ENCODE measurements at regions not wholly inside any gene's neighbourhood (a gene's known extent, or its start where the extent isn't known, plus 50 kb on each side); places are given as distances from the start of the nearest gene placed in this dataset.
"Not testable (repeated sequence)": the region's sequence is repeated elsewhere in the genome, so short reads cannot be mapped to it uniquely, and the experiment has no call there.

- no peak for DNase-seq
These were observed 102.1 kb upstream of the GPR6 start for GRCh38 chr6:109875973-109876372.

GRCh38 chr6:109877028-109878004 lies 100.8 kb upstream of the GPR6 start:
- no peak for DNase-seq

- not testable (repeated sequence) for DNase-seq
These were observed 100.0 kb upstream of the GPR6 start for GRCh38 chr6:109878005-109878690.

DNA sequence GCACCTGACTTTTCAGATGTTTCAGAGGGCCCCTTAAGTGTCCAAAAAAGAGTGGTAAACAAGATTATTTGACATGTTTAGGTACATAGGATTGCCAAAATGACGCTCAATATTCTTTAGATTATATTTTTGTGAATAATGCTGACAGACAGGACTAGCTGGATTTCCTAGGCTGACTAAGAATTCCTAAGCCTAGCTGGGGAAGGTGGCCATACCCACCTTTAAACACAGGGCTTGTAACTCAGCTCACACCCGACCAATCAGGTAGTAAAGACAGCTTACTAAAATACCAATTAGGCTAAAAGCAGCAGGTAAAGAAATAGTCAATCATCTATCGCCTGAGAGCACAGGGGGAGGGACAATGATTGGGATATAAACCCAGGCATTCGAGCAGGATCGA lies 99.0 kb upstream of the GPR6 start:
- not testable (repeated sequence) for DNase-seq

GRCh38 chr6:109879521-109879920 lies 98.6 kb upstream of the GPR6 start:
- no peak for DNase-seq

DNA sequence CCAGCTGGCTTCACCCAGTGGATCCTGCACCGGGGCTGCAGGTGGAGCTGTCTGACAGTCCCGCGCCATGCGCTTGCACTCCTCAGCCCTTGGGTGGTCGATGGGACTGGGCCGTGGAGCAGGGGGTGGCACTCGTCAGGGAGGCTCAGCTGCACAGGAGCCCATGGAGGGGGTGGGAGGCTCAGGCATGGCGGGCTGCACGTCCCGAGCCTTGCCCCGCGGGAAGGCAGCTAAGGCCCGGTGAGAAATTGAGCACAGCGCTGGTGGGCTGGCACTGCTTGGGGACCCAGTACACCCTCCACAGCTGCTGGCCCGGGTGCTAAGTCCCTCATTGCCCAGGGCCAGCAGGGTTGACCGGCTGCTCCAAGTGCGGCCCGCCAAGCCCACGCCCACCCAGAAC lies 97.0 kb upstream of the GPR6 start:
- not testable (repeated sequence) for DNase-seq

- not testable (repeated sequence) for DNase-seq
These were observed 96.1 kb upstream of the GPR6 start for GRCh38 chr6:109881953-109882490.

DNA sequence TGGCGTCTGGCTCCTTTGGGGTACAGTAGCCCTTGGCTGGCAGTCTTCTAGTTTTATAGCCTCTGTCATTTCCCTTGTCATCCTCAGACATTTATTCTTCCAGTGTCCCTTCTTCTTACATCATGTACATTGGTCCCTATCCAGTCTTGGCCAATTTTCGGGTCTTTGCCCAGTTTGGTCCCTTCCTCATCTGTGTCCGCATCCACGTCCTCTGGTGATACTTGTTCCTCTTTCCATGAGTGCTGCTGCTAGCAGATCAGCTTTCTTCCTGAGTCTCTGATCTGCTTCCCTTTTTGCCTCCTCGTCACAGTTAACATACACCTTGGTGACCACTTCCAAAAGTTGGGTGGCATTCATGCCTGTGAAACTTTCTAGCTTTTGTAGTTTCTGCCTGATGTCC lies 86.2 kb upstream of the GPR6 start:
- no peak for DNase-seq

DNA sequence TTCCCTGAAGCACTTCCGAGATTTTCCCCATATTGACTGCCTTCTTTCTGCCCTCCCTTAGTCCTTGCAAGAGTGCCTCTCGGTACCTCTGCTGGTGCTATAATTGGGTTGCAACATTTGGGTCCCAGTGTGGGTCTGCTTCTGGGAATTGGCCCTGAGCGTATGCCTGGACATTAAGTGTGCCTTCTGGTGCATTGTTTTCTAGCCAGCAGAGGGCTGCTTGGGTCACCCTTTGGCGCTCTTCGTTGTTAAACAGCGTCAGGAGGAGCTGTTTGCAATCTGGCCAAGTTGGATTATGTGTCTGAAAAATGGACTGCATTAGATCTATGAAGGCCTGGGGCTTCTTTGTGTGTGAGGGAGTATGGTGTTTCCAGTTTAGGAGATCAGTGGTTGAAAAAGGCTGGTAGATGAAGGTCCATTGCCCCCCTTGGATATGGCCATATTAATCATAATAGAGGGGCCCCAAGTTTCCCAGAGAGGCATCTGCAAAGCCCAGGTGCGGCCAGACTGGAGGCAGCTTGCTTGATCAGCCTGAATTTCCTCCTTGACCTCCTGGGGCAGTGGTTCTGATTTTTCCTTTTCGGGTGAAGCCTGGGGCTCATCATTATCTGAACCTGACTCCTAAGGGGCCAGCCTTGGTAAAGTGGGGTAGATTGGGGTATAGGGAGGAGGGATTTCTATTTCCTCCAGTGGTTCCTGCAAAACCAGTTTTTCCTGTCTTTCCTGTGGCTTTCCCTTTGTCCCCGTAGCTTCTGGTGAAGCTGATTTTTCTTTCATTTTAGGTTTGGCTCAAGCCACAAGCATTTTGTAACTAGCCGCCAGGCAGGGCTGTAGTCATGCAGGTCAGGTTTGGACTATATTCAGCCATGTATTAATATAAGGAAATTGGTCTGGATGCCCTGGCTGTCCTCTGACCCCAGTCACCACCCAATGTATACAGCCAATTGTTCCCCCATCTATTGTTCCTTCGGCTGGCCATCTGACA lies 85.4 kb upstream of the GPR6 start:
- DNase-seq, result no peak

DNA sequence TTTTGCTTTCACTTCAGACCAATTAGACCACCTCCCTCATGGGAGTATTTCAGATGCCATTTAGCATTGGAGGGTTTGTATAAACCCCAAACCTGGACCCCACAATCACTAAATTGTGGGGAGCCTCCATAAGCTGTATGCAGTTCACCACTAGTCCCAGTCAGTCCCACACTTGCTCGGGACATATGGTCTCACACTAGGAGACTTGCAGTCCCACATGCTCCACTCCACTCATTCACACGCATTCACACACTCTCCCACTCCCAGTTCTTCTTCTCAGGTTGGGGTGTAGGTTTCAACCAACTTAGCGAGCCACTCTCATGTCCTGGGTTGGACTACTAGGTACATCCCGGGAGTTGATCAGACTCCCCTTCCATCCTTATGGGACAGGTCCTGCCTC lies 84.5 kb upstream of the GPR6 start:
- no peak for DNase-seq

DNA sequence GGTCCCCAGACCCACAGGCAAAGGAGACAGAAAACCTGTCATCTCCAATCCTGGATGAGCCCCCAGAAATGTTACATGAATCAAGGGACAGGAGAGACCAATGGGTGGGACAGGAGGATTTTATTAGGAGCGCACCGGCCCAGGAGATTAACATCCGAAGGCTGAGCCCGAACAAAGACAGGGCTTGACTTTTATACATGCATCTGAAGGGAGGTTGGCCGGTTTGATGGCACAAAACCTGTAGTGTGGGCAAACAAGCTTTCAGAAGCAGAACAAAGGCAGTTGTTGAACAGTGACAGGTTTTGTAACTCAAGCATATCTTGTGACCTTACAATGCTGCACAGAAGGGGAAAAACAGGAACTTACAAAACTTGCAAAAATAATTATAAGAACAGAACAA lies 83.9 kb upstream of the GPR6 start:
- DNase-seq, result no peak

DNA sequence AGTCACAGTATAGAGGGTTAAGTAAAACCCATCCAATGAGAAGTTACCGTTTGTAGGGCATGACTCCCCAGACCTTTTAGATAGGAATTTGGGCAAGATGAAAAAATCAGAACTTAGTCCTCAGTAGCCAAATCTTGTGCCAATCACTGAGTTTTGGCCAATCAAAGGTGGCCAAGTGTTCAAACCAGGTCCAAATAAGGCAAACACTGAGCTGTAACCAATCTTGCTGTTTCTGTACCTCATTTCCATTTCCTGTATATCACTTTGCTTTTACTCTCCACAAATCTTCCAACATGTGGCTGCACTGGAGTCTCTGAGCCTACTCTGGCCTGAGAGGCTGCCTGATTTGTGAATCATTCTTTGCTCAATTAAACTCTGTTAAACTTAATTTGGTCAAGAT lies 81.8 kb upstream of the GPR6 start:
- DNase-seq, result peak; percentile 5

DNA sequence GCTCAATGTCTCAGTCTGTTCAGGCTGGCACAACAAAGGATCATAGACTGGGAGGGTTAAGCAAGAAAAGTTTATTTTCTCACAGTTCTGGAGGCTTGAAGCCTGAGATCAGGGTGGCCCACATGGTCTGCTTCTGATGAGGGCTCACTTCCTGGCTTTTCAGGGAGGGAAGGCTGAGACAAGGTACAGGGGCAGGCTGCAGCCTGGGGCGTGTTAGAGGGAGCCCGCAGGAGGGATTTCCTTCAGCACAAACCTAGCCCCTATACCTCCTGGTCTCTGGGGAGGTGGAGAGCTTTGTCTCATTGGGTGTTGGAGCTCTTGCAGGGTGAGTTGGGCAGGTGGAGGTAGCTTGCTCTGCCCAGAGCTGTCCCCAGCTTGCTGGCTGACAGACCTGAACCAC lies 81.1 kb upstream of the GPR6 start:
- DNase-seq, result no peak

- DNase-seq, result no peak
These were observed 80.5 kb upstream of the GPR6 start for GRCh38 chr6:109897561-109898080.

DNA sequence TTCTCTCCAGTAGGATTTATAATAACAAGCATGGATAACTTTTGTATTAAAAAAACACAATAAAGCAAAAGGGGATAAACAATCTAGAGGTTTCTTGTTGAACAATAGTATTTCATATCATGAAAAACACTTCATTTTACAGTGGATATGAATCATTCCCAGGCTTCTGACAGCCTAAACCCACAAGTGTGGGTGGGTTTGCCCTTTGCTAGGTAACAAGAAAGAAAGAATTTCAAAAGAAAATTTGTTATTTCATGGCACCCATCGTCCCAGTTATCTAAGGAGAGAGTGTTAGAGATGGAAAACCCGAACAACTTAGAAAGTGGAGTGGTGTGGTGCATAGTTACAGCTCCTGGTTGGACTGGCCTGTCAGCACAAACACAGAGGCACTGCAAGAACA lies 76.1 kb upstream of the GPR6 start:
- DNase-seq, result no peak

GRCh38 chr6:109902870-109903269 lies 75.2 kb upstream of the GPR6 start:
- DNase-seq, result no peak

GRCh38 chr6:109910571-109910970 lies 67.5 kb upstream of the GPR6 start:
- no peak for DNase-seq

GRCh38 chr6:109912118-109912517 lies 66.0 kb upstream of the GPR6 start:
- DNase-seq, result no peak

DNA sequence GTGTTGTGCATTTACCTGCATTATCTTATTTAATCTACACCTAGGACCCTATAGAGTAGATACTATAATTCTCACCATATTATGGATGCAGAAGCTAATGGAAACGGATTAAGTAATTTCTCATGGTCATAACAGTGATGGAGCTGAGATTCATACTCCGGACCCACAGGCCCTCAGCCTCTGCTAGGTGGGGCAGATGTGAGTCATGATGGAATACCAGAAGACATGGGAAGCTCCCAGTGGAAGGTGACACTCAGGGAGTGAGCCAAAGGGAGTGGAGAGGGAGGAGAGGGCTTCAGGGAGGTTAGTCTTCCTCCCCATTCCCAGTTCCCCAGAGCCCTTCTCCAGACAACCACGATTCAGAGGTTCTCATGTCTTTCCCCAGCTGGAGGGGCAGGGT lies 65.2 kb upstream of the GPR6 start:
- no peak for DNase-seq

DNA sequence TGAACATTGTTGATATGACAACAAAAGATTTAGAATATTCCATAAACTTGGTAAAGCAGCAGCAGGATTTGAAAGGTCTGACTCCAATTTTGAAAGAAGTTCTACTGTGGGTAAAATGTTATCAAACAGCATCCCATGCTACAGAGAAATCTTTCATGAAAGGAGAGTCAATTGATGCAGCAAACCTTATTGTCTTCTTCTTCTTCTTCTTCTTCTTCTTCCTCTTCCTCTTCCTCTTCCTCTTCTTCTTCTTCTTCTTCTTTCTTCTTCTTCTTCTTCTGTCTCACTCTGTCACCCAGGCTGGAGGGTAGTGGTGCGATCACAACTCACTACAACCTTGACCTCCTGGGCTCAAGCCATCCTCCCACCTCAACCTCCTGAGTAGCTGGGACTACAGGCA lies 62.4 kb upstream of the GPR6 start:
- not testable (repeated sequence) for DNase-seq

DNA sequence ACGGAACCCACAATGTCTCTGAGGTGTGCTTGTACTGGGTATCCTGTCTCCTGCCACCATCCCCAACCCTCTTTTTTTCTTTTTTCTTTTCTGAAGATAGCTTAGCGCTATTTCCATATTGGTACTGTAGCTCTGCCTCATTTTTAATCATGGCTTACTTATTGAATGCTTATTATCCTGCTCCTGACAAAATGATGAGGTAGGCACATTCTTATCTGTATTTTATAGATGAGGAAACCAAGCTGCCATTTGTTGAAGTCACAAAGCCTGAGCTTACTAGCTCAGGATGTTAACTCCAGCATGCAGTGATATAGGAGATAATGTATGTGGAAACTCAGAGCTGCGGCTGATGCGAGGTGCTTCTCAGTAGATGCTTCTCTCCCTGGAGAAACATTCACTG lies 61.4 kb upstream of the GPR6 start:
- no peak for DNase-seq

DNA sequence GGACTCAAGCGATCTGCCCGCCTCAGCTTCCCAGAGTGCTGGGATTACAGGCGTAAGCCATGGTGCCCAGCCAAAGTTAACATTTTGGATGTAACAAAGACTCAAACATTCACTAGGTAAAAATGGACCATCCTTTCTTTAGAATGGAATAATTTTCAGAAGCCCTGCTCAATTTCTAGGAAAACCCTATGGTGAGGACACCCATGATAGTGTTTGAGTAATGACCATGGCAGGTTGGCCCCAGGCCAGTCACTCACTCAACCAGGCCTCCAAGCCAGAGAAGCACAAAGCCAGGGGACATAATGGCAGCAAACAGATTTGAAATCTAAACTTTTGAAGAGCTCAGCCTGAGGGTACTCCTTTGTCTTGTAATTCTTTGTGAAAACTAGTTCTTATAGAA lies 59.9 kb upstream of the GPR6 start:
- DNase-seq, result no peak
